ENCODE measurements at regions not wholly inside any gene's neighbourhood (a gene's known extent, or its start where the extent isn't known, plus 50 kb on each side); places are given as distances from the start of the nearest gene placed in this dataset.

GRCh38 chr2:215216806-215217205 is 78.4 kb upstream of the ABCA12 start:
- H3K27ac ChIP-seq = no peak overlapping the region; the same call in 1 of the 2 replicates
- no peak for TF ChIP-seq CTCF (conservative IDR thresholded peaks at IDR 0.05)

GRCh38 chr2:215215637-215216036 is 77.2 kb upstream of the ABCA12 start:
- no peak for TF ChIP-seq CTCF (conservative IDR thresholded peaks at IDR 0.05)
- H3K27ac ChIP-seq = 0 out of 2 replicates have a peak overlapping the region, but pooled peaks have one; percentile 13

GRCh38 chr2:215210082-215210481 is 71.7 kb upstream of the ABCA12 start:
- no peak overlapping the region for H3K27ac ChIP-seq
- no peak for TF ChIP-seq CTCF (conservative IDR thresholded peaks at IDR 0.05)

- TF ChIP-seq CTCF (conservative IDR thresholded peaks at IDR 0.05) = no peak
- H3K27ac ChIP-seq = peak overlapping the region; percentile 90
Observed at GRCh38 chr2:215207791-215208367, 69.5 kb upstream of the ABCA12 start.

GRCh38 chr2:215207041-215207440 is 68.6 kb upstream of the ABCA12 start:
- TF ChIP-seq CTCF (conservative IDR thresholded peaks at IDR 0.05) = no peak
- H3K27ac ChIP-seq = peak overlapping the region; percentile 90

- no peak for TF ChIP-seq CTCF (conservative IDR thresholded peaks at IDR 0.05)
- H3K27ac ChIP-seq = peak overlapping the region; percentile 90
Observed at GRCh38 chr2:215205787-215206186, 67.4 kb upstream of the ABCA12 start.

- no peak for TF ChIP-seq CTCF (conservative IDR thresholded peaks at IDR 0.05)
- H3K27ac ChIP-seq = no peak overlapping the region
Observed at GRCh38 chr2:215191477-215191876, 53.1 kb upstream of the ABCA12 start.
